ENCODE measurements at regions not wholly inside any gene's neighbourhood (a gene's known extent, or its start where the extent isn't known, plus 50 kb on each side); places are given as distances from the start of the nearest gene placed in this dataset.

GRCh38 chr6:11378639-11379038 lies 146.2 kb upstream of the NEDD9 start:
- no peak overlapping the region for H3K4me3 ChIP-seq (replicated peaks in 1 of 3; ENCODE audit: low read depth in 2 of 3, low read length in 3 of 3)
- no peak overlapping the region for H3K9ac ChIP-seq (ENCODE audit: insufficient read depth, low read length, poor library complexity, severe bottlenecking)
- whole genome bisulfite sequencing (ENCODE audit: insufficient coverage): no CpG with 5 or more reads among the region's 4 CpGs
- no peak overlapping the region for H3K27ac ChIP-seq (ENCODE audit: low read depth in 1 of 2, low read length in 2 of 2)
- H3K27me3 Mint-ChIP-seq (ENCODE audit: low read depth in 3 of 3): peaks cover 0 to 2% (median 1%) of the 10 kb centered on the region in 3 donors
- H3K4me1 Mint-ChIP-seq: peaks cover 85% of the 10 kb centered on the region
- no peak overlapping the region for H3K4me2 ChIP-seq (replicated peaks; ENCODE audit: extremely low read depth, low read length, poor library complexity, severe bottlenecking)
- peaks cover 89 to 93% of the 10 kb centered on the region in 2 donors for H3K4me1 ChIP-seq (ENCODE audit: control insufficient read depth in 1 of 2, insufficient read depth in 2 of 2, low read length in 2 of 2)
- H3K36me3 ChIP-seq (replicated peaks in 1 of 2; ENCODE audit: control insufficient read depth in 1 of 2, insufficient read depth in 2 of 2, low read length in 2 of 2): peaks cover 0 to 7% of the 10 kb centered on the region in 2 donors
- H3K79me2 ChIP-seq (ENCODE audit: insufficient read depth, low read length): peaks cover 71% of the 10 kb centered on the region
- TF ChIP-seq CTCF (IDR thresholded peaks at IDR 0.05): no peak
- H3K27ac Mint-ChIP-seq: no peak overlapping the region
- no peaks in the 10 kb centered on the region for H3K9me3 ChIP-seq (replicated peaks in 1 of 2; ENCODE audit: control insufficient read depth in 1 of 2, insufficient read depth in 1 of 2, low read length in 2 of 2)
- peaks cover 34 to 47% of the 10 kb centered on the region in 2 donors for H3K36me3 Mint-ChIP-seq
- intact Hi-C loops (cut with micrococcal nuclease): no loop called here
- no peak overlapping the region for H2AFZ ChIP-seq (ENCODE audit: insufficient read depth, low read depth, low read length, poor library complexity, severe bottlenecking)
- DNase-seq: no peak
- H3K27me3 ChIP-seq (ENCODE audit: control insufficient read depth in 2 of 2, insufficient read depth in 2 of 2, low read length in 2 of 2): no peaks in the 10 kb centered on the region
- peaks cover 0 to 6% (median 3%) of the 10 kb centered on the region in 7 donors for H3K9me3 Mint-ChIP-seq
- H3K4me3 Mint-ChIP-seq: no peak overlapping the region
- H4K20me1 ChIP-seq (ENCODE audit: insufficient read depth, low read length): no peaks in the 10 kb centered on the region

GRCh38 chr6:11374036-11375010 lies 141.9 kb upstream of the NEDD9 start:
- peaks cover 86% of the 10 kb centered on the region for H3K79me2 ChIP-seq (ENCODE audit: insufficient read depth, low read length)
- peak; percentile 79 to 90 (median 90) for DNase-seq

More at GRCh38 chr6:11374036-11375010, 141.9 kb upstream of the NEDD9 start:
- peak overlapping the region; percentile 66 to 91 for H3K27ac ChIP-seq (ENCODE audit: low read depth in 1 of 2, low read length in 2 of 2)
- H3K9me3 ChIP-seq (replicated peaks in 1 of 2; ENCODE audit: control insufficient read depth in 1 of 2, insufficient read depth in 1 of 2, low read length in 2 of 2): no peaks in the 10 kb centered on the region
- peak overlapping the region; percentile 60 for H3K4me2 ChIP-seq (replicated peaks; ENCODE audit: extremely low read depth, low read length, poor library complexity, severe bottlenecking)
- H3K9ac ChIP-seq (ENCODE audit: insufficient read depth, low read length, poor library complexity, severe bottlenecking): no peak overlapping the region
- Mint-ChIP-seq H3K27me3 (ENCODE audit: low read depth in 3 of 3) (peaks cover 0 to 1% (median 0%) of the 10 kb centered on the region in 3 donors), H3K9me3 (peaks cover 0 to 6% (median 3%) of the 10 kb centered on the region in 7 donors), H3K27ac (peak overlapping the region; percentile 90 to 97 (median 96)), H3K4me3 (peak overlapping the region; percentile 28 to 71), H3K36me3 (peaks cover 42 to 45% of the 10 kb centered on the region in 2 donors), H3K4me1 (peaks cover 82% of the 10 kb centered on the region)
- peak overlapping the region in 1 of 3 experiments; percentile 53 for H3K4me3 ChIP-seq (replicated peaks in 1 of 3; ENCODE audit: low read depth in 2 of 3, low read length in 3 of 3)
- H4K20me1 ChIP-seq (ENCODE audit: insufficient read depth, low read length): no peaks in the 10 kb centered on the region
- H3K36me3 ChIP-seq (replicated peaks in 1 of 2; ENCODE audit: control insufficient read depth in 1 of 2, insufficient read depth in 2 of 2, low read length in 2 of 2): peaks cover 0 to 3% of the 10 kb centered on the region in 2 donors
- TF ChIP-seq CTCF (IDR thresholded peaks at IDR 0.05): no peak
- H2AFZ ChIP-seq (ENCODE audit: insufficient read depth, low read depth, low read length, poor library complexity, severe bottlenecking): no peak overlapping the region
- WGBS (ENCODE audit: insufficient coverage): no CpG with 5 or more reads among the region's 4 CpGs
- peaks cover 86 to 97% of the 10 kb centered on the region in 2 donors for H3K4me1 ChIP-seq (ENCODE audit: control insufficient read depth in 1 of 2, insufficient read depth in 2 of 2, low read length in 2 of 2)
- intact Hi-C loops (cut with micrococcal nuclease): loop anchor here in 1 of 2 donors (2.0 kb wide), 1 partner anchor 52 kb away; no protein-coding TSS in a partner anchor
- no peaks in the 10 kb centered on the region for H3K27me3 ChIP-seq (ENCODE audit: control insufficient read depth in 2 of 2, insufficient read depth in 2 of 2, low read length in 2 of 2)
